ENCODE measurements at regions not wholly inside any gene's neighbourhood (a gene's known extent, or its start where the extent isn't known, plus 50 kb on each side); places are given as distances from the start of the nearest gene placed in this dataset.

DNA sequence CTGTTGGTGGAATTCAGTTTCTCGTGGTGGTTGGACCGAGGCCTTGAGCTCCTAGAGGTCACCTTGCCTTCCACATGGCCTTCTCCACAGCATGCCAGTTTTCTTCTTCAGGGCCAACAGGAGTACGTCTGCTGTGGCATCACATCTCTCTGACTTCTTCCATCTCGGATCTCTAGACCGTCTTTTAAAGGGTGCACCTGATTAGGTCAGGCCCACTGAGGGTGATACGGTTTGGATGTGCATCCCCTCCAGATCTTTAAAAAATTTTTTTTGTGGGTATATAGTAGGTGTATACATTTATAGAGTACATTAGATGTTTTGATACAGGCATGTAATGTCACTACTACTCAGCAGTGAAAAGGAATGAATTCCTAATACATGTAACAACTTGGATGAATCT is 58.3 kb upstream of the BRD7 start:
- H3K4me1 ChIP-seq = no peaks in the 10 kb centered on the region
- H3K27ac ChIP-seq = no peak overlapping the region
- no peak overlapping the region for H3K4me3 ChIP-seq
- ATAC-seq (no peak), FAIRE-seq (no peak), DNase-seq (no peak)
- H3K9me3 ChIP-seq = no peaks in the 10 kb centered on the region
- TF ChIP-seq CTCF (IDR thresholded peaks at IDR 0.05) = no peak
- intact Hi-C loops (cut with DNase I) = no loop called here
- H3K36me3 ChIP-seq = no peaks in the 10 kb centered on the region
- 87 to 92% methylated on average over 6 of the region's 6 CpGs for WGBS, 2 donors
- H3K27me3 ChIP-seq = no peaks in the 10 kb centered on the region

DNA sequence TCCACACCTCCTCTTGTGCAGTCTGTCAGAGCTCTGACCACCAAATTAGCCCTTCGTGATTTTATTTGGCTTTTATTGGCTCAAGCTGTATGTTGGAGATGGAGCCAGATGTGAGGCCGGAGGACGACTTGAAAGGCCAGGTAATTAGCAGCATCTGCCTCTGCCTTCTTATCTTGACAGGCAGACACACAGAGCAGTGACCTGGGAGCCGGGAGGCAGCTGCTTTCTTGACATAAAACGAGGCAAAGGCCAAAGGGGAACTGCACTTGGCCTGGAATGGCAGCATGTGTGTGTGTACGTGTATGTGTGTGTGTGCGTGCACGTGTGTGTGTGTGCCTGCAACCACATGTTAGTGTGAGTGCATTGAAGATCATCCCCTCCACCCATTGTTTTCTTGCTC is 56.9 kb upstream of the BRD7 start:
- intact Hi-C loops (cut with DNase I) = no loop called here

GRCh38 chr16:50425044-50425443 is 56.3 kb upstream of the BRD7 start:
- ATAC-seq = no peak
- no peak for TF ChIP-seq CTCF (IDR thresholded peaks at IDR 0.05)

More for the DNA sequence above, 56.9 kb upstream of the BRD7 start:
- no peak for ATAC-seq
- no peak overlapping the region for H3K27ac ChIP-seq
- no peak for TF ChIP-seq CTCF (IDR thresholded peaks at IDR 0.05)
- WGBS, 2 donors = 57 to 64% methylated on average over 8 of the region's 8 CpGs
- H3K9me3 ChIP-seq = no peaks in the 10 kb centered on the region
- no peak overlapping the region for H3K4me3 ChIP-seq
- H3K27me3 ChIP-seq = no peaks in the 10 kb centered on the region
- FAIRE-seq = no peak
- no peaks in the 10 kb centered on the region for H3K4me1 ChIP-seq
- no peak for DNase-seq
- no peaks in the 10 kb centered on the region for H3K36me3 ChIP-seq

DNA sequence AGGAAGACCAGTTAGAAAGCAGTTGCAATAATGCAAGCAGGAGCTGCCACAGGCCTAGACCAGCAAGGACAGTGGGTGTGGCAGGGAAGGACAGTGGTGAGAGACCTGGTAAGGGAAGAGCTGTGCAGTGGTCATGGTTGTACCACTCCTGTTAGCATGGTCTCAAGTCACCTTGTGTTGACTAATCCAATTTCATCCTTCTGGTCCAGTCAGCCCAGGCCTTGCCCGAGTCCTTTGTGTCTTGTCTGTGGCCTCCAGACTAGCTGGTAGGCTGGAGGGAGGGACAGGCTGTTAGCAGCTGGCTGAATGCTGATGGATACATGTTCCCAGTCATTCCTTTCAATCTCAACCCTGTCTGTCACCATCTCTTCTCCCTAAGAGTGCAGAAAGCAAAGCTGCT is 54.1 kb upstream of the BRD7 start:
- intact Hi-C loops (cut with DNase I) = no loop called here
- Histone ChIP-seq H3K36me3 (no peaks in the 10 kb centered on the region), H3K27ac (no peak overlapping the region), H3K27me3 (no peaks in the 10 kb centered on the region), H3K4me3 (no peak overlapping the region), H3K4me1 (no peaks in the 10 kb centered on the region), H3K9me3 (no peaks in the 10 kb centered on the region)
- ATAC-seq (no peak), FAIRE-seq (no peak), DNase-seq (no peak)
- WGBS, 2 donors = 73 to 80% methylated on average over 1 of the region's 1 CpG
- no peak for TF ChIP-seq CTCF (IDR thresholded peaks at IDR 0.05)

More at GRCh38 chr16:50425044-50425443, 56.3 kb upstream of the BRD7 start:
- FAIRE-seq (no peak), DNase-seq (no peak)
- Histone ChIP-seq H3K4me3 (no peak overlapping the region), H3K36me3 (no peaks in the 10 kb centered on the region), H3K27me3 (no peaks in the 10 kb centered on the region), H3K9me3 (no peaks in the 10 kb centered on the region), H3K27ac (no peak overlapping the region), H3K4me1 (no peaks in the 10 kb centered on the region)
- 69 to 70% methylated on average over 3 of the region's 3 CpGs for WGBS, 2 donors
- intact Hi-C loops (cut with DNase I) = no loop called here

GRCh38 chr16:50419116-50419515 is 50.3 kb upstream of the BRD7 start:
- no peaks in the 10 kb centered on the region for H3K27me3 ChIP-seq
- no peak for ATAC-seq
- H3K4me1 ChIP-seq = no peaks in the 10 kb centered on the region
- H3K27ac ChIP-seq = no peak overlapping the region
- no peaks in the 10 kb centered on the region for H3K9me3 ChIP-seq
- H3K4me3 ChIP-seq = no peak overlapping the region
- H3K36me3 ChIP-seq = no peaks in the 10 kb centered on the region
- DNase-seq = no peak
- FAIRE-seq = no peak
- intact Hi-C loops (cut with DNase I) = no loop called here
- TF ChIP-seq CTCF (IDR thresholded peaks at IDR 0.05) = no peak

Measured in pancreas (tissue), 10 donors.